HepG2 (cell line): ENCODE measurements at regions not wholly inside any gene's neighbourhood (a gene's known extent, or its start where the extent isn't known, plus 50 kb on each side); places are given as distances from the start of the nearest gene placed in this dataset.

ENCODE experiments used
- CTCF ChIP-seq: sonication (generic); formaldehyde crosslinking; IDR thresholded peaks from 2 replicates; pipeline ENCODE4 v1.5.0; 2020; ENCODE audit warnings: mild to moderate bottlenecking, missing genetic modification reagents, moderate library complexity
- DMAP1 ChIP-seq: IDR thresholded peaks from 2 replicates; pipeline ENCODE4 v1.6.1; 2016
- ETV5 ChIP-seq: IDR thresholded peaks from 2 replicates; pipeline ENCODE4 v1.6.1; 2018; ENCODE audit warnings: missing biosample characterization, missing genetic modification reagents, inconsistent platforms, borderline replicate concordance
- GLMP ChIP-seq: sonication (generic); formaldehyde crosslinking; IDR thresholded peaks from 2 replicates; pipeline ENCODE4 v1.9.0; 2021; ENCODE audit warnings: missing genetic modification reagents, mild to moderate bottlenecking, borderline replicate concordance
- HHEX ChIP-seq: IDR thresholded peaks from 2 replicates; pipeline ENCODE4 v1.6.1; 2016; ENCODE audit warnings: control low read depth
- MYNN ChIP-seq: sonication (generic); formaldehyde crosslinking; IDR thresholded peaks from 2 replicates; pipeline ENCODE4 v1.4.0; 2020; ENCODE audit warnings: mild to moderate bottlenecking, low read depth, missing genetic modification reagents
- SETDB1 ChIP-seq: sonication (generic); formaldehyde crosslinking; IDR thresholded peaks from 2 replicates; pipeline ENCODE4 v1.5.1; 2020; ENCODE audit warnings: missing genetic modification reagents, mild to moderate bottlenecking, borderline replicate concordance
- SMC3 ChIP-seq: IDR thresholded peaks from 2 replicates; pipeline ENCODE4 v1.6.1; 2011; ENCODE audit warnings: low read length, improper control_type of control experiment
- ZBTB34 ChIP-seq: sonication (generic); formaldehyde crosslinking; IDR thresholded peaks from 2 replicates; pipeline ENCODE4 v1.8.0; 2022; ENCODE audit warnings: mild to moderate bottlenecking, missing genetic modification reagents
- ZNF709 ChIP-seq: sonication (generic); formaldehyde crosslinking; IDR thresholded peaks from 2 replicates; pipeline ENCODE4 v1.5.0; 2020; ENCODE audit warnings: mild to moderate bottlenecking, missing genetic modification reagents
- ZNF775 ChIP-seq: sonication (generic); formaldehyde crosslinking; IDR thresholded peaks from 2 replicates; pipeline ENCODE4 v1.4.0; 2020; ENCODE audit warnings: missing genetic modification reagents, mild to moderate bottlenecking, moderate library complexity, borderline replicate concordance
- ZSCAN30 ChIP-seq: sonication (generic); formaldehyde crosslinking; IDR thresholded peaks from 2 replicates; pipeline ENCODE4 v1.5.0; 2020; ENCODE audit warnings: mild to moderate bottlenecking, missing genetic modification reagents

GRCh38 chr11:71329165-71329510 lies 76.8 kb upstream of the SHANK2 start:
- TF ChIP-seq CTCF (CRISPR knock-in tag) (no peak), GLMP (no peak), ZNF709 (CRISPR knock-in tag) (no peak), ZBTB34 (CRISPR knock-in tag) (no peak), ZNF775 (no peak), ZSCAN30 (CRISPR knock-in tag) (no peak), MYNN (CRISPR knock-in tag) (no peak), SETDB1 (CRISPR knock-in tag) (no peak), SMC3 (no peak), DMAP1 (CRISPR knock-in tag) (no peak), HHEX (CRISPR knock-in tag) (no peak), ETV5 (CRISPR knock-in tag) (no peak)
